ENCODE measurements at regions not wholly inside any gene's neighbourhood (a gene's known extent, or its start where the extent isn't known, plus 50 kb on each side); places are given as distances from the start of the nearest gene placed in this dataset.

DNA sequence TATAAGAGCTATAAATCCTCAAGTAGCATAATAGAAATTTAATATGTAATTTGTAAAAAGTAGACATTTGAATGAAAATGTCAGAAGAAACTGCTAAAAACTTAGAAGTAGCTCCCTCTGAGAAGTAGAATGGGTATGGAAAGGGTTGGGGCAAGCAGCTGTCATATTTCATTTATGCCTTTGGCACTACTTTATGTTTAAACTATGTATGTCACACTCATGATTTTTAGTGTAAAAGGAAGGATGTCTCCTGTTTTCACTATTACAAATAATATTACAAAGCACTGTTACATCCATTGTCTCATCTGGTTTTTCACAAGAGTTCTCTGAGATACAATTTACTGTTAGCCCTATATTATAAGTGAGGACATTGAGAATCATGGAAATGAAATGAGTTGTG, 96.3 kb upstream of the ZNF462 start:
- Histone ChIP-seq H3K27me3 (no peaks in the 10 kb centered on the region), H3K27ac (no peak overlapping the region), H3K4me1 (no peaks in the 10 kb centered on the region), H3K9me3 (no peaks in the 10 kb centered on the region), H3K36me3 (no peaks in the 10 kb centered on the region), H3K4me3 (no peak overlapping the region)
- TF ChIP-seq, protein P1, sequence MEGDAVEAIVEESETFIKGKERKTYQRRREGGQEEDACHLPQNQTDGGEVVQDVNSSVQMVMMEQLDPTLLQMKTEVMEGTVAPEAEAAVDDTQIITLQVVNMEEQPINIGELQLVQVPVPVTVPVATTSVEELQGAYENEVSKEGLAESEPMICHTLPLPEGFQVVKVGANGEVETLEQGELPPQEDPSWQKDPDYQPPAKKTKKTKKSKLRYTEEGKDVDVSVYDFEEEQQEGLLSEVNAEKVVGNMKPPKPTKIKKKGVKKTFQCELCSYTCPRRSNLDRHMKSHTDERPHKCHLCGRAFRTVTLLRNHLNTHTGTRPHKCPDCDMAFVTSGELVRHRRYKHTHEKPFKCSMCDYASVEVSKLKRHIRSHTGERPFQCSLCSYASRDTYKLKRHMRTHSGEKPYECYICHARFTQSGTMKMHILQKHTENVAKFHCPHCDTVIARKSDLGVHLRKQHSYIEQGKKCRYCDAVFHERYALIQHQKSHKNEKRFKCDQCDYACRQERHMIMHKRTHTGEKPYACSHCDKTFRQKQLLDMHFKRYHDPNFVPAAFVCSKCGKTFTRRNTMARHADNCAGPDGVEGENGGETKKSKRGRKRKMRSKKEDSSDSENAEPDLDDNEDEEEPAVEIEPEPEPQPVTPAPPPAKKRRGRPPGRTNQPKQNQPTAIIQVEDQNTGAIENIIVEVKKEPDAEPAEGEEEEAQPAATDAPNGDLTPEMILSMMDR (IDR thresholded peaks at IDR 0.05) = no peak
- TF ChIP-seq EP300 (IDR thresholded peaks at IDR 0.05) (no peak), POLR2A (IDR thresholded peaks at IDR 0.05) (no peak)
- DNase-seq (ENCODE audit: low spot score in 2 of 2) = no peak

DNA sequence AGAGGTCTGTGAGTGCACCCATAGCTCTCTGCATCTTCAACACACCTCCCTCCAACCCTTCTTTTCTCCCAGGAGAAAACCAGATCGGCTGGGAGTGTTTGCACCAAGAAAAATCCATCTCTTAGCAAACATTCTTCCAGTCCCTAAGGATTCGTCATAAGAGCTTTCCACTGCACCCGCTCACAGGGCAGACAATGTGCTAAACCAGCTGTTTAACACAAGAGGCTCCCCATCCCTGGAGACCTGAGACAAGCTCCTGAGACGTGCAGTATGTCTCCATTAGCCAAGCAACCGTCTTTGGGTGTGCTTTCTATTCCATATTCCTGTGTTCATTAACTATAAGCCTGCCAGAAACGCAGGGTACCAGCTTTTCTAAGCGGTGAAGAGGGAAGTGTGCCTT, 93.6 kb upstream of the ZNF462 start:
- Histone ChIP-seq H3K4me1 (no peaks in the 10 kb centered on the region), H3K9me3 (no peaks in the 10 kb centered on the region), H3K27ac (no peak overlapping the region), H3K4me3 (no peak overlapping the region), H3K27me3 (no peaks in the 10 kb centered on the region), H3K36me3 (no peaks in the 10 kb centered on the region)
- TF ChIP-seq EP300 (IDR thresholded peaks at IDR 0.05) (no peak), POLR2A (IDR thresholded peaks at IDR 0.05) (no peak)
- TF ChIP-seq, protein P1 (IDR thresholded peaks at IDR 0.05) = no peak
- no peak for DNase-seq (ENCODE audit: low spot score in 2 of 2)
- WGBS, 2 donors = 72 to 84% methylated on average over 7 of the region's 7 CpGs

DNA sequence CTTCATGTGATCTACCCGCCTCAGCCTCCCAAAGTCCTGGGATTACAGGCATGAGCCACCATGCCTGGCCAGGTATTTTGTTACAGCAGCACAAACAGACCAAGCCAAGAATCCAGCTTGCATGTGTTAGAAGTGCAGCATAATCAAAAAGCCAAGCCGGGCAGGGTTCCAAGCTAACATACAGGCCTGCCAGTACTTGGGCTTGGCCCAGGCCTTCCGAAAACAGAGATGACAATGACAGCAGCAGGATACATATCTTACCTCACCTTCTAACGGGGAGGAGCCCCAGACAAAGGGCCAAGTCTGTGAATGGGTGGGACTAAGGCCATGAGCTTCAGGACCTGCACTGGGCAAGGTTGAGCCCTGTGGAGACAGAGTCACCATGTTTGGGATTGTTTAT, 91.4 kb upstream of the ZNF462 start:
- Histone ChIP-seq H3K36me3 (no peaks in the 10 kb centered on the region), H3K4me3 (no peak overlapping the region), H3K27me3 (no peaks in the 10 kb centered on the region), H3K9me3 (no peaks in the 10 kb centered on the region), H3K27ac (no peak overlapping the region), H3K4me1 (no peaks in the 10 kb centered on the region)
- TF ChIP-seq POLR2A (IDR thresholded peaks at IDR 0.05) = no peak
- TF ChIP-seq, protein P1 (IDR thresholded peaks at IDR 0.05) = no peak
- no peak for TF ChIP-seq EP300 (IDR thresholded peaks at IDR 0.05)
- DNase-seq (ENCODE audit: low spot score in 2 of 2) = no peak
- WGBS, 2 donors = 85 to 95% methylated on average over 4 of the region's 4 CpGs

DNA sequence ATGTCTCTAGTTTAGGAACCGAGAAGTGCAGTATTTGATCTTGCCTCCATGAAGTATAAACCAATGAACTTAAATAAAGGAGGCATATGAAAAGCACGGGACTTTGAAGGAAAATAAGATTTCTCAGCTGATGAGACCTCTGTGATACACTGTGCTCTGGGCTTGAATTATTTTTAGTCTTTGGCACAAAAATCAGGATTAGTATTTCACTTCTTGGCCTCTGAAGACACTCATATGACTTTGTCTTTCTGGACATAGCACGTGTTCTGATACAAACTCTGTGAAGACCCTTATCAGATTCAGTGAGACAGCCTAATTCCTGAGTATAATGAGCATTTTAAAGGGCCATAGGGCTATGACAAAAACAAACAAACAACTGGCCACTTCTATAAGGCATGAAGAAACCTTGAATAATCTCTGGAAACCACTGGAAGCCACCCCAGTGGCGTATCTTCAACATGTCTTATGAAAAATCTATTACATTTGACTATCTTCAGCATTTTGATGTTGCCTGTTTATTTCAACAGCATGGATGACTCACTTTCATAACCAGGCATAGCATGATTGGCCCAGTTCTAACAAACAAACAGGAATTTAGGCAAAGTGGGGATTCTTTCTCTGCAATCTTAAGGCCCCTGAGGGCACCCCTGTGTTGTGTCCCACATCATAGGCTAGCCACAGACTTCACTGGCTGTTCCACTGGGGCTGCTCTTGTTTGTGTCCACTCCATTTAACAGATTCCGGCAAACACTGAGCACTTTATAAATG, 90.3 kb upstream of the ZNF462 start:
- TF ChIP-seq, protein P1 (IDR thresholded peaks at IDR 0.05) = no peak
- TF ChIP-seq POLR2A (IDR thresholded peaks at IDR 0.05) (no peak), EP300 (IDR thresholded peaks at IDR 0.05) (no peak)
- Histone ChIP-seq H3K9me3 (no peaks in the 10 kb centered on the region), H3K27me3 (no peaks in the 10 kb centered on the region), H3K4me1 (no peaks in the 10 kb centered on the region), H3K4me3 (no peak overlapping the region), H3K36me3 (no peaks in the 10 kb centered on the region), H3K27ac (no peak overlapping the region)
- WGBS, 2 donors = 76 to 81% methylated on average over 5 of the region's 5 CpGs
- DNase-seq (ENCODE audit: low spot score in 2 of 2) = no peak

DNA sequence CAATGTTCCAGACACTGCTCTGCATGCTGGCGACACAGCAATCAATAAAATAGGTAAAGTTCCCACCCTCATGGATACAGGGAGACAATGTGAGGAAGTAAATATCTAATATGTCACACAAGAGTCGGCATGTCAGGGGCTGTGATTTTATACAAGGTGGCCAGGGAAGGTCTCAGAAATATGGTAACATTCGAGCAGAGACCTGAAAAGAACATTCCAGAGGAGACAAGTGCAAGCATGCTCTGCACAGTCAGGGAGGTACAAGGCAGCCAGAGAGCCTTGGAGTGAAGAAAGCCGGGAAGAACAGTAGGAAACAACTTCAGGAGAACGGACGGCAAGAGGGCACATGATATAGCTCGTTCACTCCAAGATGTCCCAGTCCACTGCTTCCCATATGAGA, 89.2 kb upstream of the ZNF462 start:
- WGBS, 2 donors = 76 to 85% methylated on average over 7 of the region's 7 CpGs
- H3K27ac ChIP-seq = no peak overlapping the region
- no peaks in the 10 kb centered on the region for H3K4me1 ChIP-seq
- TF ChIP-seq, protein P1 (IDR thresholded peaks at IDR 0.05) = no peak
- TF ChIP-seq POLR2A (IDR thresholded peaks at IDR 0.05) (no peak), EP300 (IDR thresholded peaks at IDR 0.05) (no peak)
- no peaks in the 10 kb centered on the region for H3K27me3 ChIP-seq
- DNase-seq (ENCODE audit: low spot score in 2 of 2) = no peak
- H3K9me3 ChIP-seq = no peaks in the 10 kb centered on the region
- H3K4me3 ChIP-seq = no peak overlapping the region
- H3K36me3 ChIP-seq = no peaks in the 10 kb centered on the region
